ENCODE measurements at regions not wholly inside any gene's neighbourhood (a gene's known extent, or its start where the extent isn't known, plus 50 kb on each side); places are given as distances from the start of the nearest gene placed in this dataset.

- Mint-ChIP-seq H3K9me3 (ENCODE audit: unreplicated experiment) (no peaks in the 10 kb centered on the region), H3K27ac (ENCODE audit: unreplicated experiment) (no peak overlapping the region), H3K4me1 (ENCODE audit: low read depth, unreplicated experiment) (no peaks in the 10 kb centered on the region), H3K27me3 (ENCODE audit: insufficient read depth, unreplicated experiment) (peaks cover 7% of the 10 kb centered on the region), H3K36me3 (ENCODE audit: insufficient read depth, unreplicated experiment) (no peaks in the 10 kb centered on the region), H3K4me3 (ENCODE audit: unreplicated experiment) (no peak overlapping the region)
- H3K9me3 ChIP-seq, result no peaks in the 10 kb centered on the region
- no peak for DNase-seq
- H3K27me3 ChIP-seq (replicated peaks; ENCODE audit: control insufficient read depth, insufficient read depth, low read length), result no peaks in the 10 kb centered on the region
- H3K4me1 ChIP-seq, result no peaks in the 10 kb centered on the region
- intact Hi-C loops (cut with micrococcal nuclease; ENCODE audit: unreplicated experiment), result no loop called here
- POLR2A ChIA-PET, result no interaction called here
- no peaks in the 10 kb centered on the region for H3K36me3 ChIP-seq (ENCODE audit: control insufficient read depth, insufficient read depth, low read length)
- TF ChIP-seq CTCF (IDR thresholded peaks at IDR 0.05; ENCODE audit: insufficient read depth in 1 of 2, low read depth in 1 of 2, low read length in 1 of 2, severe bottlenecking in 1 of 2, unreplicated experiment in 1 of 2), result no peak
- CTCF ChIA-PET, result interaction anchor here (0.5 kb wide), 1 partner anchor 9 kb away, joined by 4 read pairs; no protein-coding TSS in a partner anchor
- no TSS peak for BruUV-seq (replicated peaks)
- no peak overlapping the region for H3K4me3 ChIP-seq (ENCODE audit: low read depth, low read length)
These were observed 733.9 kb upstream of the ARGLU1 start for GRCh38 chr13:107301724-107302374.

DNA sequence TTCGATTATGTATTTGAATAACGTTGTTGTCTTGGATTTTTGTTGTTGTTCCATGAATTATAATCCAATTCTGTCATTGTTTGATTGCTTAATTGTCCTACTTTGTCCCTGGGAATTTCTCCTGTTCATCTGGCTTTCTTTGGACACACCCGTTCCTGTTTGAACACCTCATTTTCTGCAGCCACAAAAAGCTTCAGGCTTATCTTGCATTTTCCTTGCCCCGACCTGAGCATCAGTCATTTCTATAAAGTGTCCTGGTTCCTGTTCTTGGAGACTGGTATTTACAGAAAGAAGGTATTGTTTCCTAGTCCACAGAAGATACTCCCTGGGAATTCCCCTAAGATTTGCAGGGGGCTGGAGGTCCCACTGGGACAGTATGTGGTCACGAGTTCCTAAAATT, 731.8 kb upstream of the ARGLU1 start:
- no peaks in the 10 kb centered on the region for H3K4me1 ChIP-seq
- ChIA-PET CTCF (interaction anchor here (1.0 kb wide), 1 partner anchor 10 kb away, joined by 4 read pairs; no protein-coding TSS in a partner anchor), POLR2A (no interaction called here)
- Mint-ChIP-seq H3K27me3 (ENCODE audit: insufficient read depth, unreplicated experiment) (peaks cover 3% of the 10 kb centered on the region), H3K4me3 (ENCODE audit: unreplicated experiment) (no peak overlapping the region), H3K36me3 (ENCODE audit: insufficient read depth, unreplicated experiment) (no peaks in the 10 kb centered on the region), H3K4me1 (ENCODE audit: low read depth, unreplicated experiment) (no peaks in the 10 kb centered on the region), H3K9me3 (ENCODE audit: unreplicated experiment) (peaks cover 8% of the 10 kb centered on the region), H3K27ac (ENCODE audit: unreplicated experiment) (no peak overlapping the region)
- TF ChIP-seq CTCF (IDR thresholded peaks at IDR 0.05; ENCODE audit: insufficient read depth in 1 of 2, low read depth in 1 of 2, low read length in 1 of 2, severe bottlenecking in 1 of 2, unreplicated experiment in 1 of 2), result no peak
- H3K4me3 ChIP-seq (ENCODE audit: low read depth, low read length), result no peak overlapping the region
- DNase-seq, result no peak
- no peaks in the 10 kb centered on the region for H3K27me3 ChIP-seq (replicated peaks; ENCODE audit: control insufficient read depth, insufficient read depth, low read length)
- no peaks in the 10 kb centered on the region for H3K9me3 ChIP-seq
- H3K36me3 ChIP-seq (ENCODE audit: control insufficient read depth, insufficient read depth, low read length), result no peaks in the 10 kb centered on the region
- intact Hi-C loops (cut with micrococcal nuclease; ENCODE audit: unreplicated experiment), result no loop called here
- no TSS peak for BruUV-seq (replicated peaks)

GRCh38 chr13:107296804-107297203, 728.9 kb upstream of the ARGLU1 start:
- CTCF ChIA-PET, result no interaction called here
- no peaks in the 10 kb centered on the region for H3K36me3 ChIP-seq (ENCODE audit: control insufficient read depth, insufficient read depth, low read length)

More at GRCh38 chr13:107296804-107297203, 728.9 kb upstream of the ARGLU1 start:
- H3K4me3 ChIP-seq (ENCODE audit: low read depth, low read length), result no peak overlapping the region
- intact Hi-C loops (cut with micrococcal nuclease; ENCODE audit: unreplicated experiment), result no loop called here
- H3K9me3 Mint-ChIP-seq (ENCODE audit: unreplicated experiment), result peaks cover 8% of the 10 kb centered on the region
- POLR2A ChIA-PET, result no interaction called here
- TF ChIP-seq CTCF (IDR thresholded peaks at IDR 0.05; ENCODE audit: insufficient read depth in 1 of 2, low read depth in 1 of 2, low read length in 1 of 2, severe bottlenecking in 1 of 2, unreplicated experiment in 1 of 2), result no peak
- no peaks in the 10 kb centered on the region for H3K9me3 ChIP-seq
- H3K27ac Mint-ChIP-seq (ENCODE audit: unreplicated experiment), result no peak overlapping the region
- no peaks in the 10 kb centered on the region for H3K4me1 Mint-ChIP-seq (ENCODE audit: low read depth, unreplicated experiment)
- no peaks in the 10 kb centered on the region for H3K36me3 Mint-ChIP-seq (ENCODE audit: insufficient read depth, unreplicated experiment)
- no TSS peak for BruUV-seq (replicated peaks)
- H3K27me3 ChIP-seq (replicated peaks; ENCODE audit: control insufficient read depth, insufficient read depth, low read length), result no peaks in the 10 kb centered on the region
- no peak for DNase-seq
- no peaks in the 10 kb centered on the region for H3K4me1 ChIP-seq
- H3K4me3 Mint-ChIP-seq (ENCODE audit: unreplicated experiment), result no peak overlapping the region
- peaks cover 3% of the 10 kb centered on the region for H3K27me3 Mint-ChIP-seq (ENCODE audit: insufficient read depth, unreplicated experiment)
